IPS-20b (cell line): ENCODE measurements at regions not wholly inside any gene's neighbourhood (a gene's known extent, or its start where the extent isn't known, plus 50 kb on each side); places are given as distances from the start of the nearest gene placed in this dataset.

Source experiments
- H3K27ac ChIP-seq: one replicate; pipeline ENCODE4 v1.5.1; 2013; ENCODE audit warnings: low read length
- H3K27me3 ChIP-seq: 2 replicates; pipeline ENCODE4 v1.6.1; 2013; ENCODE audit warnings: mild to moderate bottlenecking, low read length, inconsistent platforms; ENCODE audit not compliant: insufficient read depth
- H3K36me3 ChIP-seq: 2 replicates; pipeline ENCODE4 v1.6.1; 2013; ENCODE audit warnings: low read depth, mild to moderate bottlenecking, inconsistent platforms, low read length, moderate library complexity; ENCODE audit not compliant: insufficient read depth
- H3K4me1 ChIP-seq: 2 replicates; pipeline ENCODE4 v1.6.1; 2013; ENCODE audit warnings: mild to moderate bottlenecking, control low read depth, inconsistent platforms, low read length, moderate library complexity; ENCODE audit not compliant: insufficient read depth
- H3K4me3 ChIP-seq: 2 replicates; pipeline ENCODE4 v1.5.1; 2013; ENCODE audit warnings: mild to moderate bottlenecking, low read length, inconsistent platforms
- H3K9ac ChIP-seq: 2 replicates; pipeline ENCODE4 v1.6.1; 2013; ENCODE audit warnings: low read depth, mild to moderate bottlenecking, inconsistent platforms, low read length, moderate library complexity
- H3K9me3 ChIP-seq: 2 replicates; pipeline ENCODE4 v1.6.1; 2013; ENCODE audit warnings: mild to moderate bottlenecking, low read depth, low read length, inconsistent platforms; ENCODE audit not compliant: insufficient read depth

GRCh38 chr20:24208652-24209051 lies 220.1 kb upstream of the GGTLC1 start:
- H3K36me3 ChIP-seq, result no peaks in the 10 kb centered on the region
- no peak overlapping the region for H3K4me3 ChIP-seq
- H3K27ac ChIP-seq, result no peak overlapping the region
- no peaks in the 10 kb centered on the region for H3K27me3 ChIP-seq
- H3K4me1 ChIP-seq, result peaks cover 17% of the 10 kb centered on the region
- H3K9me3 ChIP-seq, result no peaks in the 10 kb centered on the region
- H3K9ac ChIP-seq, result no peak overlapping the region

DNA sequence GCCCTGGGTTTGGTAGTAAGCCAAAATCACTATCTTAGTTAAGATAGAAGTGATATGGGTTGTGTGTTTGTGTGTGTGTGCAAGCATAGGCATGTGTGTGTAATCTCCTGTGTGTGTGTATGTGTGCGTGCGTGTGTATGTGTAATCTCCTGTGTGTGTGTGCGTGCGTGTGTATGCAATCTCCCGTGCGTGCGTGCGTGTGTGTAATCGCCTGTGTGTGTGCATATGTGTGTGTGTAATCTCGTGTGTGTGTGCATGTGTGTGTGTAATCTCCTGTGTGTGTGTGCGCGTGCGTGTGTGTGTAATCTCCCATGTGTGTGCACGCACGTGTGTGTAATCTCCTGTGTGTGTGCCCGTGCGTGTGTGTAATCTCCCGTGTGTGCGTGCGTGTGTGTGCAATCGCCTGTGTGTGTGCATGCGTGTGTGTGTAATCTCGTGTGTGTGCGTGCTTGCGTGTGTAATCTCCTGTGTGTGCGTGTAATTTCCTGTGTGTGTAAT lies 219.3 kb upstream of the GGTLC1 start:
- Histone ChIP-seq H3K27me3 (no peaks in the 10 kb centered on the region), H3K9me3 (no peaks in the 10 kb centered on the region), H3K36me3 (no peaks in the 10 kb centered on the region), H3K9ac (no peak overlapping the region), H3K4me1 (peaks cover 11% of the 10 kb centered on the region), H3K4me3 (no peak overlapping the region), H3K27ac (no peak overlapping the region)

GRCh38 chr20:24206995-24207394 lies 218.4 kb upstream of the GGTLC1 start:
- H3K4me3 ChIP-seq, result no peak overlapping the region
- H3K27ac ChIP-seq, result no peak overlapping the region
- H3K36me3 ChIP-seq, result no peaks in the 10 kb centered on the region
- H3K27me3 ChIP-seq, result no peaks in the 10 kb centered on the region
- no peak overlapping the region for H3K9ac ChIP-seq
- H3K4me1 ChIP-seq, result peaks cover 2% of the 10 kb centered on the region; the same call in 1 of the 2 replicates
- H3K9me3 ChIP-seq, result no peaks in the 10 kb centered on the region

GRCh38 chr20:24203526-24204183 lies 215.1 kb upstream of the GGTLC1 start:
- Histone ChIP-seq H3K27me3 (no peaks in the 10 kb centered on the region), H3K9me3 (no peaks in the 10 kb centered on the region), H3K36me3 (no peaks in the 10 kb centered on the region), H3K27ac (no peak overlapping the region), H3K4me3 (no peak overlapping the region), H3K9ac (no peak overlapping the region), H3K4me1 (no peaks in the 10 kb centered on the region)

GRCh38 chr20:24199501-24199900 lies 210.9 kb upstream of the GGTLC1 start:
- Histone ChIP-seq H3K27ac (no peak overlapping the region), H3K4me3 (no peak overlapping the region), H3K27me3 (no peaks in the 10 kb centered on the region), H3K9ac (no peak overlapping the region), H3K4me1 (no peaks in the 10 kb centered on the region), H3K36me3 (no peaks in the 10 kb centered on the region), H3K9me3 (no peaks in the 10 kb centered on the region)

DNA sequence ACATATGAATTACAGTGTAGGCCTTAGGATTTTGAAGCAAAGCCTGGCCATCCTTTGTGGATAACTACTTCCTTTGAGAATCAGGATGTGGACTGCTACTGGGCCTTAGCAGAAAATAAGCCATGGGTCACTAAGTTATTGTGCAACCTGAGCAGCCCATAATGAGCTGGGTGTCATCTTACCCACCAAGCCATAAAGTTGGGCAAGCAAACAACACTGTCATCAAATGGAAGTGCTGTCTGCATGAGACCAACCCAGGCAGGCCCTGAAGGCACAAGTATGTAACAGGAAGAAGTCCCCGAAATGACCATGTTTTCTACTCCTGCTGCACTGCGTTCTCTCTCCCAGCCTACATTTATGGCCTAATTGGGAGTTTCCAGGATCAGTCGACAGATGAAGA lies 205.6 kb upstream of the GGTLC1 start:
- Histone ChIP-seq H3K4me3 (no peak overlapping the region), H3K36me3 (no peaks in the 10 kb centered on the region), H3K9ac (no peak overlapping the region), H3K9me3 (no peaks in the 10 kb centered on the region; the same call in 1 of the 2 replicates), H3K4me1 (no peaks in the 10 kb centered on the region), H3K27me3 (no peaks in the 10 kb centered on the region), H3K27ac (no peak overlapping the region)

- Histone ChIP-seq H3K27me3 (no peaks in the 10 kb centered on the region), H3K4me3 (no peak overlapping the region), H3K36me3 (no peaks in the 10 kb centered on the region), H3K9me3 (no peaks in the 10 kb centered on the region; the same call in 1 of the 2 replicates), H3K9ac (no peak overlapping the region), H3K27ac (no peak overlapping the region), H3K4me1 (no peaks in the 10 kb centered on the region)
Observed at GRCh38 chr20:24190905-24191304, 202.3 kb upstream of the GGTLC1 start.

- Histone ChIP-seq H3K4me1 (peaks cover 5% of the 10 kb centered on the region; the same call in 1 of the 2 replicates), H3K27ac (no peak overlapping the region), H3K36me3 (no peaks in the 10 kb centered on the region), H3K27me3 (no peaks in the 10 kb centered on the region), H3K9me3 (no peaks in the 10 kb centered on the region; the same call in 1 of the 2 replicates), H3K4me3 (no peak overlapping the region), H3K9ac (no peak overlapping the region)
Observed at GRCh38 chr20:24185791-24186190, 197.2 kb upstream of the GGTLC1 start.

DNA sequence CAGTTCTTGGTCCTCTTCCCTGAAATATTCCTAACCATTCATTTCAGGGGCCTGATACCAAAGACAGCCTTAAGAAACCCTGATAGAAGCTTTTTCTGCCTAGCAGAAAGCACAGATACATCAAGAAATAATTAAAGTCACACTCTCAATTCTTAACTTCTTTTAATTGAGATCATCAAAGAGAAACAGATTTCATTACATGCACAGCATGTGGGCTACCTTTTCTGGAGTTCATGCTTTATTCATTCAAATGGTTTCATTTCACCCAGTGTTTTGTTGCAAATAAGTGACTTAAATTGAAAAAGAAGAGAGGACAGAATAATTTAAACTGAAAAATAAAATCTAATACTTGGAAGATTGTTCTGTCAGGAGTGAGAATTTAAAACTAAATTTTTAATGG lies 192.6 kb upstream of the GGTLC1 start:
- Histone ChIP-seq H3K9me3 (no peaks in the 10 kb centered on the region), H3K36me3 (no peaks in the 10 kb centered on the region), H3K4me1 (peaks cover 5% of the 10 kb centered on the region; the same call in 1 of the 2 replicates), H3K27ac (no peak overlapping the region), H3K27me3 (no peaks in the 10 kb centered on the region), H3K4me3 (no peak overlapping the region), H3K9ac (no peak overlapping the region)

GRCh38 chr20:24169256-24169655 lies 180.7 kb upstream of the GGTLC1 start:
- H3K9me3 ChIP-seq, result peaks cover 17% of the 10 kb centered on the region; the same call in 1 of the 2 replicates
- peaks cover 7% of the 10 kb centered on the region; the same call in 1 of the 2 replicates for H3K4me1 ChIP-seq
- no peak overlapping the region for H3K4me3 ChIP-seq
- H3K9ac ChIP-seq, result no peak overlapping the region
- no peak overlapping the region for H3K27ac ChIP-seq
- no peaks in the 10 kb centered on the region for H3K36me3 ChIP-seq
- no peaks in the 10 kb centered on the region for H3K27me3 ChIP-seq

DNA sequence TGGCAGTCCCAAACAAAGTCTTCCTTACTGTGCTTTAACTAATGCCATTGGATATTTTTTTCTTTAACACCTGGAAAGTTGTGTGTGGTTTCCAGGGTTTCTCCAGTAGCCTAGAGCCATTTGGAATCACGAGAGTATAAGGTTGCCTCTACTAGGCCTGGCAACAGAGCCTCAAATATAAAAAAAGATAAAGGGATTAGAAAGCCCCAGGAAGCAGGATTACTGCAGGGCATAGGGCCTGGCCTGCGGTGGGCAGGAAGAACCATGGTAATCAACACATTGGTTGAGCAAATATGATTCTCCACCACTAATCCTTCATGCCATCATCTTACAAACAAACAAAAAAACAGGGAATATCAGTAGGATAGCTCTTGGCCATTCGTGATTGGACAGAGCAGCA lies 177.8 kb upstream of the GGTLC1 start:
- Histone ChIP-seq H3K4me1 (peaks cover 7% of the 10 kb centered on the region; the same call in 1 of the 2 replicates), H3K4me3 (no peak overlapping the region), H3K27ac (no peak overlapping the region), H3K36me3 (no peaks in the 10 kb centered on the region), H3K9ac (no peak overlapping the region), H3K9me3 (peaks cover under 1% of the 10 kb centered on the region; the same call in 1 of the 2 replicates), H3K27me3 (no peaks in the 10 kb centered on the region)

DNA sequence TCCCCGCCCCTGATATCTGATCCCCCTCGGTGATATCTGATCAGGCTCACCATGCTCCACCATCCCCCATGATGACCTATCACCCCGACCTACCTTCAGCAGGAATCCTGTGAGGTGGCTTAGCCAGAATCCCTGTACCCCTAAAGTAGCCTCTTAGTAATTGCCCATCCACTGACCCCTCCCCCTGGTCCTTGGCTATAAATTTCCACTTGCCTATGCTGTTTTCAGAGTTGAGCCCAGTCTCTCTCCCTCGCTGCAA lies 177.5 kb upstream of the GGTLC1 start:
- Histone ChIP-seq H3K27ac (no peak overlapping the region), H3K4me3 (no peak overlapping the region), H3K36me3 (no peaks in the 10 kb centered on the region), H3K4me1 (peaks cover 7% of the 10 kb centered on the region; the same call in 1 of the 2 replicates), H3K9ac (no peak overlapping the region), H3K27me3 (no peaks in the 10 kb centered on the region), H3K9me3 (no peaks in the 10 kb centered on the region; the same call in 1 of the 2 replicates)
